Left cardiac atrium (tissue), 4 donors: ENCODE measurements at regions not wholly inside any gene's neighbourhood (a gene's known extent, or its start where the extent isn't known, plus 50 kb on each side); places are given as distances from the start of the nearest gene placed in this dataset.

Experiments
- ATAC-seq, 2 donors: fragments of 200-7000 bp; cut with Tn5 transposase; one replicate each; pipeline ENCODE4 v1.9.1; 2020; ENCODE audit warnings: mild to moderate bottlenecking in 2 of 2, moderate library complexity in 2 of 2
- DNase-seq: peaks from one replicate; pipeline ENCODE4 v3.0.0-alpha.2; 2020
- intact Hi-C, 2 donors: fragments of 100-400 bp; cut with DNase I; formaldehyde crosslinking; loops; one replicate each; pipeline versions ENCODE4 v1.14.1 to v1.15.1; 2022 to 2023
- donor health status: DM: no; HTN: yes; CAD: no.
- donor health status: DM: no; HTN: yes; CAD: no; lungs with severe emphysema.
- donor health status: DM: yes; HTN: yes; CAD: no.
- donor health status: Dilated cardiomyopathy.

DNA sequence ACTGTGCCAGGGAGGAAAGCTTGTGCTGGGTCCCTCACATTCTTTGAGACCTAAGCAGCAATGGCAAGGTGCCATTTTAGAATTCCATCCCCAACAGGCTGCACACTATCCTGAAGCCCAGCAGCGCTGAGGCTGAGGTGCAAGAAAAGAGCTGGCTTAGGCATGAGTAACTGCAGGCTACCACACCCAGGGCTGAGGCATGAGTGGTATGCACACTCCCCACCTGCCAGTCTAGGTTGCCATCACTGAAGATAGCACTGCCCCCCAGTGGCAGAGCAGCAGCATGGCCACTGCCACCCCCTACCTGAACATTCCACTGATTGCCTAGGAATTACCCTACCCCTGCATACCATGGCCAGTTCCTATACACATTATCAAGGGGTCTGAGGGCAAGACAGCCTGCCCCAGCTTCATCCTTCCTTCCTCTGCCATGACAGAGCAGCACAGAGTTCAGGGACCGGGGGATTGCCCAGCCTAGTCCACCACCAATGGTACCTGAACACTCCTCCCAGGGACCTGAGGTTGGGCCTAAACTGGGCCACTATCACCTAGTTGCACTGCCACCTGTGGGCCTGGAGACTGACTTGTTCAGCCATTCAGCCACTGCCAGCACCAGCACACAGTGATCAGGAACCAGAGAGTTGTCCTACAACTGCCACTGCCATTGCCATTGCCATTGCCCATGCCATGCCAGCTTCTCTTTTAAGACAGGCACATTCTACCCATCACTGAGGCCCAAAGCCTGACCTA, 129.8 kb downstream of the SATB1 start:
- DNase-seq (no peak), ATAC-seq (peak; percentile 80 to 84)
- intact Hi-C loops: no loop called here

DNA sequence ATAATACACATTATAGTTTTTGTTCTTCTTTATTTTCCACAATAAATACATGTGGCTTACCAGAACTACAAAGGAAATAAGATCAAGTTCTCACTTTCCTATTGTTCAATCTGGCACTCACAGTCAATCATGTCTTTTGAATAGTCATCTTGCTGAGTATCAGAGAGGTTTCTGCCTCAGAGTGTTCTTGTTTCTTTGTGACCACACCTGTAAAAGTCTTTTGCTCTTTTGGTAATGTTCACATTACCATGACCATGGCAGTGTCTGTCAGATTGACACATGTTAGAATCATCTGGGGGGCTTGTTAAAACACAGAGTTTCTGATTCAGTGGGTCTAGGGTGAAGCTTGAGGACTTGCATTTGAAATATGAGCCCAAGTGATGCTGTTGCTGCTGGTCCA, 135.0 kb downstream of the SATB1 start:
- DNase-seq (no peak), ATAC-seq (no peak)
- intact Hi-C loops: no loop called here

- intact Hi-C loops: no loop called here
- no peak for ATAC-seq
- DNase-seq: no peak
Measured at GRCh38 chr3:18288243-18288642, 136.9 kb downstream of the SATB1 start.

DNA sequence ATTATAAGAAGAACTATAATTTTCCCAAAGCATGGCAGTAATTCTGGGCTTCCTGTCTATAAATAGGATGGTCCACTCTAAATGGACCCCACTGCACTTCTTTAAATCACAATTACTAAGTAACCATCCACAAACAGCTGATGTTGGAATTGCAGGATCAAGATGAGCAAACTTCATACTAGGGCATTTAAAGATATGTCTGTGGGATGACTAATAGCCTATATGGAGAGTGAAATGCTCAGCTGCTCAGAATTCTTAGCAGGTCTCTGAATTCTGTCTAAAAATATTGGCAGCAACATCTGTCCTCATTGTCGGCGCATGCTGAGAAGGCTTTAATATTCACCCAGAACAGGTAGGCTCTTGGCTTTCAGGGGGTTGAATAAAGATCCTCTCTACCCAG, 140.4 kb downstream of the SATB1 start:
- intact Hi-C loops: no loop called here
- ATAC-seq (no peak), DNase-seq (no peak)

- intact Hi-C loops: no loop called here
- no peak for ATAC-seq
- DNase-seq: no peak
Measured at GRCh38 chr3:18283680-18284079, 141.5 kb downstream of the SATB1 start.

GRCh38 chr3:18282507-18282906, 142.6 kb downstream of the SATB1 start:
- intact Hi-C loops: no loop called here
- DNase-seq: no peak

DNA sequence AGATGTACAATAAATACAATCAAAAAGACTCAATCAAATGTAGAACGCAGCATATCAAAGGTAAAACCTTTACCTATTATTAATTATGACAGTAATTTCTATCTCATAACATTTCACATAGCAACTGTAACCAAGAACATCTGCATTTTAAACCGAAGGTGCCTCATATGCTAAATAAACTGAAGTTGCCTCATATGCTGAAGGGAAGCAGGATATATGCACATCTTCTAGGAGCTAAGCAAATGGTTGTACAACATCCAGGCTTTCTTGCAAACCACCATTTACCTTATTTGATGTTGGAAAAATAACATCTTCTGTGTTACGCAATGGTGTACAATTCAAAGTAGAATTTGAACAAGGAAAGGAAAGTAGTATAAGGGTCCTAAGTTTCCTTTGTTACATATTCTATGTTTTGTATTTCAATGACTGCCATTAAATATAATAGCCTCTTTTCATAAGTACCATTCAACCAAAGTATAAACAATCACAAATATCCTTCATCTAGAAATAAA, 145.9 kb downstream of the SATB1 start:
- DNase-seq: no peak
- intact Hi-C loops: no loop called here
- no peak for ATAC-seq

More at GRCh38 chr3:18282507-18282906, 142.6 kb downstream of the SATB1 start:
- no peak for ATAC-seq

- intact Hi-C loops: no loop called here
- no peak for DNase-seq
- ATAC-seq: no peak
Measured at GRCh38 chr3:18264853-18265252, 160.3 kb downstream of the SATB1 start.

DNA sequence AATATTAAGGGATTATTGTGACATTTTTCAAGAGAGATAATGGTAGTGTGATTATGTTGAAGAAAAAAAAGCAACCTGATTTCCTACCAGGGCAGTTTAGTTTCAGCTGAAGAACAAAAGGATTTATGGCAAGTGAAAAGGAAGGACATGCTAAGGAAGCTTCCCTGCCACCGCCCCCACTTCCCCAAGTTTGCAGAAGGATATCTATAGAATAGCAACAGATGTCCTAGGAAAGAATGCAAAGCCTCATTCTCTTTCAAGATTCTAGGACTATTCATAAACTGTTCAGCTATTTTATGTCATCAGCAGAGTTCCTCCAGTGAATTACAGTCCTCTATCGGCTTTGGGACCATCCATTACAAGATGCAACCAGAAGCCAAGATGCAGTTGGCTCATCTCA, 160.8 kb downstream of the SATB1 start:
- no peak for ATAC-seq
- DNase-seq: no peak
- intact Hi-C loops: no loop called here

GRCh38 chr3:18258492-18258891, 166.6 kb downstream of the SATB1 start:
- ATAC-seq: no peak
- DNase-seq: no peak
- intact Hi-C loops: no loop called here

DNA sequence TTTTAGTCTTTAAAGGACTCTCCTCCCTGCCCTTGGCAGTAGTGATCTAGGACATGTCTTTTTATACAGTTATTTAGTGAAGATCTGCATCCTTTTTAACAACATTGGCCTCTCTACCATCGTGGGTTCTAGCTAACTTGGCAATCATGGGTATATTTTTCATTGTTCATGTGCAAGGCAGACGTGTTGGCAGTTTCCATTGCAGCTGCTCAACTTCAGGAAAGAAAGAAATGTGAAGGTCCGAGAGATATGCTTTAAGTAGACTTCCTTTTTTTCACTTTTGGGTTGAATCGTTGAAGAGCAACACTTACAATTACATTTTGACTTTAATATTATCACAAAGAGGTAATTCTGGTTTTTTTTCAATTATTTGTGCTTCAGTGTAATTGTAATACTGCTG, 172.6 kb downstream of the SATB1 start:
- no peak for DNase-seq
- intact Hi-C loops: no loop called here

DNA sequence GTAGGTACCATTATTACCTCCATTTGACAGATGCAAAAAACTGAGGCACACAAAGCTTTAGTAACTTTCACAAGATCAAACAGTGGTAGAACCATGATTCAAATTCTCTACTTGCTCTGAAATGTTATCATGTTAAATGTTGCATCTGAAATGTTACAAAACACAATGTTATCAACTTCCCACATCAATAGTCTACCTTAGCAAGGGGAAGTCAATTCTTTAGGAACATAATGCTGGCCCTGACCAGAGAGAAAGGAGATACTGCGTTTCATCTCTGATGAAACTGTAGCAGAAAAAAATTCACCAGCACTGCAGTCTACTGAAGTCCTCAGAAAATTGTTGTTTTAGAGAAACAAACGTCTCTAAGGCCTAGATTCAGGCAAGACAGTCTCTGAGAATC, 174.1 kb downstream of the SATB1 start:
- DNase-seq (no peak), ATAC-seq (no peak)
- intact Hi-C loops: no loop called here

More for the DNA sequence above, 172.6 kb downstream of the SATB1 start:
- ATAC-seq: no peak

DNA sequence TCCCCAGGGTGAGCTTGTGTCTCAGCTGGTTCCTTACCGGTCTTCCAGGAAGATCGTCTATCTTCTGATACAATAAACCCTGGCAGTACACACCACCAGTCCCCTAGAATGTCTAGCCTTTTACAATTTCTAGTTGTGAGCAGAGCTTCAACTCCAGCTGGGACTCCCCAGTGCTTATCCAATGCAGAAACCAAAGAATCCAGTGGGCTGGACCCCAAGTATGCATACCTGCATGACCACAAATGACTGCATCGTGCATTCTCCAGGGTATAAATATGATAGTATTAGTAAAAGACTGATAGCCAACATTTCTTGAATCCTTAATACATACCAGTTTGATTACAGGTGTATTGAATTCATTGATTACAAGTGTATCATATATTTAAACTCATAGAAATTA, 176.0 kb downstream of the SATB1 start:
- DNase-seq: no peak
- no peak for ATAC-seq
- intact Hi-C loops: no loop called here

- ATAC-seq (no peak), DNase-seq (no peak)
- intact Hi-C loops: no loop called here
Measured at GRCh38 chr3:18247776-18248310, 177.3 kb downstream of the SATB1 start.

GRCh38 chr3:18247139-18247695, 177.9 kb downstream of the SATB1 start:
- ATAC-seq (no peak), DNase-seq (no peak)
- intact Hi-C loops: no loop called here

GRCh38 chr3:18246336-18247060, 178.6 kb downstream of the SATB1 start:
- ATAC-seq (no peak), DNase-seq (no peak)
- intact Hi-C loops: no loop called here

DNA sequence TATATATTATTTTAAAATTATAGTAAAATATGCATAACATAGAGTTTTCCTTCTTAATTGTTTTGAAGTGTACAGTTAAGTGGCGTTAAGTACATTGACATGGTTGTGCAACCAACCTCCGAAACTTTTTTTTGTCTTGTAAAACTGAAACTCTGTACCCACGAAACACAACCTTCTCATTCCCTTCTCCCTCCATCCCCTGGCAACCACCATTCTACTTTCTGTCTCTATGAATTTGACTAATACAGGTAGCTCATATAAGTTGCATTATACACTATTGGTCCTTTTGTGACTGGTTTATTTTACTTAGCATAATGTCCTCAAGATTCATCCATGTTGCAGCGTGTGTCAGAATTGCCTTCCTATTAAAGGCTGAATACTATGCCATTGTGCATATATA, 179.4 kb downstream of the SATB1 start:
- ATAC-seq (no peak), DNase-seq (no peak)
- intact Hi-C loops: no loop called here

DNA sequence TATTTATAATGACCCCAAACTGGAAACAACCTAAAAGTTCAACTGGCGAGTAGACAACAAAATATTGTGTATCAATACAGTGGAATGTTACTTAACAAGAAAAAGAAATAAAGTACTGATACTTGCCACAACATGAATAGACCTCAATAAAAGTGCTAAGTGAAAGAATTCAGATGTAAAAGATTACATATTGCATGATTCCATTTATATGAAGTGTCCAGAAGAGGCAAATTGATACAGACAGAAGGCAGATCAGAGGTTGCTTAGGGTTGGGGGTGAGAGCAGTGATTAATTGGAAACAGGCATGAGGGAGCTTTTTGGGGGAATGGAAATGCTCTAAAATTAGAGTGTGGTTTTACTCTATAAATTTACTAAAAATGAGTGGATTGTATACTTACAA, 183.3 kb downstream of the SATB1 start:
- no peak for ATAC-seq
- DNase-seq: no peak
- intact Hi-C loops: no loop called here

- no peak for DNase-seq
- intact Hi-C loops: no loop called here
- no peak for ATAC-seq
Measured at GRCh38 chr3:18239674-18240073, 185.5 kb downstream of the SATB1 start.

- no peak for ATAC-seq
- intact Hi-C loops: no loop called here
Measured at GRCh38 chr3:18238746-18239331, 186.3 kb downstream of the SATB1 start.

More at GRCh38 chr3:18238746-18239331, 186.3 kb downstream of the SATB1 start:
- DNase-seq: no peak
